ENCODE measurements at regions not wholly inside any gene's neighbourhood (a gene's known extent, or its start where the extent isn't known, plus 50 kb on each side); places are given as distances from the start of the nearest gene placed in this dataset.

DNA sequence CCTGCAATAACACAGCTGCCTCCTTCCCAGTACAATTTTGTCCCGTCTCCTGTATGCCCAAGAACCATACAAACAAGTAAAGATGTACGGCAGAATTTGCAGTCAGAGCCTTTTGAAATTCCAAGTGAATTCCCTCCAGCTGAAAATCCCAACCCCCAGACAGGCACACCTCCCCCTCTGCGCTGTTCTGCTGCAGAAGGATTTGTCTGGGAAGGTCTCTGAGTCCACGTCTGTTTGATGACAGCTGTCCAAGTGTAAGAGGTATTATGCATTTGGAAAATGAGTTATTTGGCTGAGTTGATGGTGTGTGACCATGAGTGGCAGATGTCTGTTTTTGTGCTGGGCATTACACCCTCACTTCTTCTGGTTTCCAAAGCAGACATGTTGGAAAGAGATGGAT lies 104.9 kb upstream of the HS3ST4 start:
- TF ChIP-seq, protein P1, sequence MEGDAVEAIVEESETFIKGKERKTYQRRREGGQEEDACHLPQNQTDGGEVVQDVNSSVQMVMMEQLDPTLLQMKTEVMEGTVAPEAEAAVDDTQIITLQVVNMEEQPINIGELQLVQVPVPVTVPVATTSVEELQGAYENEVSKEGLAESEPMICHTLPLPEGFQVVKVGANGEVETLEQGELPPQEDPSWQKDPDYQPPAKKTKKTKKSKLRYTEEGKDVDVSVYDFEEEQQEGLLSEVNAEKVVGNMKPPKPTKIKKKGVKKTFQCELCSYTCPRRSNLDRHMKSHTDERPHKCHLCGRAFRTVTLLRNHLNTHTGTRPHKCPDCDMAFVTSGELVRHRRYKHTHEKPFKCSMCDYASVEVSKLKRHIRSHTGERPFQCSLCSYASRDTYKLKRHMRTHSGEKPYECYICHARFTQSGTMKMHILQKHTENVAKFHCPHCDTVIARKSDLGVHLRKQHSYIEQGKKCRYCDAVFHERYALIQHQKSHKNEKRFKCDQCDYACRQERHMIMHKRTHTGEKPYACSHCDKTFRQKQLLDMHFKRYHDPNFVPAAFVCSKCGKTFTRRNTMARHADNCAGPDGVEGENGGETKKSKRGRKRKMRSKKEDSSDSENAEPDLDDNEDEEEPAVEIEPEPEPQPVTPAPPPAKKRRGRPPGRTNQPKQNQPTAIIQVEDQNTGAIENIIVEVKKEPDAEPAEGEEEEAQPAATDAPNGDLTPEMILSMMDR (conservative IDR thresholded peaks at IDR 0.05; ENCODE audit: low read depth, low read length), result no peak
- TF ChIP-seq POLR2A (IDR thresholded peaks at IDR 0.05; ENCODE audit: low read depth, low read length) (no peak), RAD21 (IDR thresholded peaks at IDR 0.05; ENCODE audit: low read length) (no peak), NFE2L2 (IDR thresholded peaks at IDR 0.05; ENCODE audit: low read depth, low read length) (no peak), SMC3 (IDR thresholded peaks at IDR 0.05; ENCODE audit: low read depth, low read length) (no peak), RFX5 (IDR thresholded peaks at IDR 0.05; ENCODE audit: low read depth, low read length) (no peak), RCOR1 (IDR thresholded peaks at IDR 0.05; ENCODE audit: insufficient replicate concordance, low read length) (no peak), CHD1 (IDR thresholded peaks at IDR 0.05; ENCODE audit: low read depth, low read length) (no peak), MXI1 (IDR thresholded peaks at IDR 0.05; ENCODE audit: borderline replicate concordance, low read depth, low read length) (no peak), CEBPB (IDR thresholded peaks at IDR 0.05; ENCODE audit: low read depth, low read length) (no peak), MAFK (IDR thresholded peaks at IDR 0.05; ENCODE audit: low read depth, low read length) (no peak)
- TF ChIP-seq, protein P2, sequence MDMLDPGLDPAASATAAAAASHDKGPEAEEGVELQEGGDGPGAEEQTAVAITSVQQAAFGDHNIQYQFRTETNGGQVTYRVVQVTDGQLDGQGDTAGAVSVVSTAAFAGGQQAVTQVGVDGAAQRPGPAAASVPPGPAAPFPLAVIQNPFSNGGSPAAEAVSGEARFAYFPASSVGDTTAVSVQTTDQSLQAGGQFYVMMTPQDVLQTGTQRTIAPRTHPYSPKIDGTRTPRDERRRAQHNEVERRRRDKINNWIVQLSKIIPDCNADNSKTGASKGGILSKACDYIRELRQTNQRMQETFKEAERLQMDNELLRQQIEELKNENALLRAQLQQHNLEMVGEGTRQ (IDR thresholded peaks at IDR 0.05; ENCODE audit: low read depth, low read length), result no peak
- TF ChIP-seq, protein P3, sequence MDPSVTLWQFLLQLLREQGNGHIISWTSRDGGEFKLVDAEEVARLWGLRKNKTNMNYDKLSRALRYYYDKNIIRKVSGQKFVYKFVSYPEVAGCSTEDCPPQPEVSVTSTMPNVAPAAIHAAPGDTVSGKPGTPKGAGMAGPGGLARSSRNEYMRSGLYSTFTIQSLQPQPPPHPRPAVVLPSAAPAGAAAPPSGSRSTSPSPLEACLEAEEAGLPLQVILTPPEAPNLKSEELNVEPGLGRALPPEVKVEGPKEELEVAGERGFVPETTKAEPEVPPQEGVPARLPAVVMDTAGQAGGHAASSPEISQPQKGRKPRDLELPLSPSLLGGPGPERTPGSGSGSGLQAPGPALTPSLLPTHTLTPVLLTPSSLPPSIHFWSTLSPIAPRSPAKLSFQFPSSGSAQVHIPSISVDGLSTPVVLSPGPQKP (IDR thresholded peaks at IDR 0.05; ENCODE audit: borderline replicate concordance, low read depth, low read length), result no peak
